ENCODE measurements at regions not wholly inside any gene's neighbourhood (a gene's known extent, or its start where the extent isn't known, plus 50 kb on each side); places are given as distances from the start of the nearest gene placed in this dataset.

DNA sequence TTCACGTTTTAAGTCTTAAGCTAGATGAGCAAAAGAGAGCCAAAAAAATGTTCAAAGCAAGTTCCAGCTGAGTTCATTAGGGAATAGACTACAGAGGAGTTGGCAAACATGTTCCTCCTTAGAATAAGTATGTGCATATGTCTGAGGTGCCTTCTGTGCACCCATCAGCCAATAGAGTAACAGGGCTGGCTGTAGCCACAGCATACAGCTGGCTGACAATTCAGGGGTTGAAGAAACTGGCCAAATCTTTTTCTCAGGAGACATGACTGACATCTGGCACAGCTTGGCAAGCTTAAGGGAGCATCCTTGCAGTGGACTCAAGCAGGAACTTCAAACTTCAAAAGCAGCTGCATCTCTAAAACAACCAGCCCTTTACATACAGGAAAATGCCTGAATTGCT lies 414.8 kb upstream of the PCDH20 start:
- no peaks in the 10 kb centered on the region for H3K27me3 ChIP-seq
- H4K20me1 ChIP-seq: no peaks in the 10 kb centered on the region
- H3K4me3 ChIP-seq: no peak overlapping the region
- no peak for TF ChIP-seq Cebpa-rat (IDR thresholded peaks at IDR 0.05)
- H3K9me3 ChIP-seq: no peaks in the 10 kb centered on the region
- H3K4me2 ChIP-seq: no peak overlapping the region
- no peak overlapping the region for H3K27ac ChIP-seq
- no peaks in the 10 kb centered on the region for H3K36me3 ChIP-seq
- H3K4me1 ChIP-seq: peaks cover 7% of the 10 kb centered on the region; the same call in 1 of the 2 replicates
- no peak overlapping the region for H3K9ac ChIP-seq

DNA sequence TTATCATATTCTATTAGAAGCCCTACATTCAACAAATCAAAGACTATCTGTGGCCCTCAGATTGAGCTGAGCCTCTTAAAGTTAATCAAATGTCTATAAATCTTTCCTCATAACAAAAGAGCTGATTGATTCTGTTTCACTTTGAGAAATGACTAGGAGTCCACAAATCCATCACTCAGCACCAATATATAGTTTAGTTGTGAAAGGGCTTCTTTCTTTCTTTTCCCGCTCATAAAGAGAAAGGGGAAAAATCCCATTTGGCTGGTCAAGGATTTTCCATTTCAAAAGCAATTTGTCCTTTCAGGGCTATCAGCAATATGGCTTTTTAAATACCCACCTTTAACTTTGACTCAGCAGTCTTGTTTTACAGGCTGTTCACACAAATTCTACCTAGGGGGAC lies 408.5 kb upstream of the PCDH20 start:
- Histone ChIP-seq H3K4me1 (peaks cover under 1% of the 10 kb centered on the region; the same call in 1 of the 2 replicates), H3K9ac (no peak overlapping the region), H3K27me3 (no peaks in the 10 kb centered on the region), H3K4me2 (no peak overlapping the region), H3K27ac (no peak overlapping the region), H4K20me1 (no peaks in the 10 kb centered on the region), H3K4me3 (no peak overlapping the region), H3K9me3 (no peaks in the 10 kb centered on the region), H3K36me3 (no peaks in the 10 kb centered on the region)
- no peak for TF ChIP-seq Cebpa-rat (IDR thresholded peaks at IDR 0.05)

DNA sequence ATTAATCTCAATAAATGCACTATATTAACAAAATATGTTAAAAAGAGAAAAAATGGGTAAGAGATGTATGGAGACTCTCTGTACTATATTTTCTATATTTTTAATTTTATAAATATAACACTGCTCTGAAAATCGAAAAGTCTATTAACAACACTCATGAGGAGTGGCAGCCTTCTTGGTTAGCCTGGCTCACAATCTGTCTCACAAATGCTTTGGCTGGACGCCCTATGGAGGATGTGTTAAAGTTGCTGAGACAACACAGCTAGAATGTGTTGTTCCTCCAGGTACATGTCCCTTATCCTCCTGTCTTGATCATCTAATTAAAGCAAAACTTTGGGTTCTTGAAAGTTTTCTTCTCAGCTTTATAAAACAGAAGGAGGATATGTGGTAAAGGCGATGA lies 396.6 kb upstream of the PCDH20 start:
- H4K20me1 ChIP-seq: no peaks in the 10 kb centered on the region
- no peak for TF ChIP-seq Cebpa-rat (IDR thresholded peaks at IDR 0.05)
- H3K4me3 ChIP-seq: no peak overlapping the region
- H3K9ac ChIP-seq: no peak overlapping the region
- H3K9me3 ChIP-seq: no peaks in the 10 kb centered on the region
- H3K27me3 ChIP-seq: no peaks in the 10 kb centered on the region
- no peak overlapping the region for H3K4me2 ChIP-seq
- H3K4me1 ChIP-seq: no peaks in the 10 kb centered on the region
- no peaks in the 10 kb centered on the region for H3K36me3 ChIP-seq
- no peak overlapping the region for H3K27ac ChIP-seq

DNA sequence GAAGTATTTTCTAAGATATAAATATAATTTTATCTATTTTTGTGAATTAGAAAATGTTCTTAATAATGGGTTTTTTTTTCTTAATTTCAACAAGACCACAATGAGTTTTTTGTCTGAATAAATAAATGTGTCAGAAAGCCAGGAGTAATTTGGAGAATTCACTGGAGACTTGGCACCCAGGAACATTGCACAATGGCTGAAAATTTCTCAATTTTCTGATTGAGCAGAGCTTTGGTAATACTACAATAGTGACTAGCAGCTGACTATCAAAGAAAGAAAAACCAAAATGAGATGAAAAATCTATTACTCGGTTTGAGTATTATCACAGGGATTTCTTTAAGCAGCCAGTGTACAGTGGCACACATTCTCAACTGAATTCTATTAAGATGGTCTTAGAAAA lies 394.4 kb upstream of the PCDH20 start:
- no peak for TF ChIP-seq Cebpa-rat (IDR thresholded peaks at IDR 0.05)
- Histone ChIP-seq H3K36me3 (no peaks in the 10 kb centered on the region), H3K4me3 (no peak overlapping the region), H3K27me3 (no peaks in the 10 kb centered on the region), H3K9ac (no peak overlapping the region), H4K20me1 (no peaks in the 10 kb centered on the region), H3K4me2 (no peak overlapping the region), H3K4me1 (no peaks in the 10 kb centered on the region), H3K9me3 (no peaks in the 10 kb centered on the region), H3K27ac (no peak overlapping the region)

DNA sequence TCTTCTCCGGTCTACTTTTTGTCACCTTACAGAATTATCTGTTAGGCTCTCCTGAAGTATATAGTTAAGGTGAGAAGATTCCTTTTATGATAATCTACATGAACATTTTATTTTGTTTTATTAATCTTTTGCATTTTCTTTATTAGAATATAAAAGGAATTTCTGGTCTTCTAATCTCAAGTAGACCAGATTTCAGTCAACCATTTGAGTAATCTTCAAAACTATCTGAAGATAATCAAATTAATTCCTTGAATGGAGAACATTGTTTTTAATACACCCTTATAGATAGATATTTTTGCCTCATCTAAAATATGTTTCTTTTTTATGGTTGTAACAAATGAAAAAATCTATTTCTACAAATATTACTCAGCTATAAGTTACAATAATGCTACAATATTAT lies 381.7 kb upstream of the PCDH20 start:
- TF ChIP-seq Cebpa-rat (IDR thresholded peaks at IDR 0.05): no peak
- Histone ChIP-seq H3K4me3 (no peak overlapping the region), H3K27me3 (no peaks in the 10 kb centered on the region), H3K4me1 (no peaks in the 10 kb centered on the region), H3K9me3 (no peaks in the 10 kb centered on the region), H3K9ac (no peak overlapping the region), H3K27ac (no peak overlapping the region), H3K4me2 (no peak overlapping the region), H3K36me3 (no peaks in the 10 kb centered on the region), H4K20me1 (no peaks in the 10 kb centered on the region)

DNA sequence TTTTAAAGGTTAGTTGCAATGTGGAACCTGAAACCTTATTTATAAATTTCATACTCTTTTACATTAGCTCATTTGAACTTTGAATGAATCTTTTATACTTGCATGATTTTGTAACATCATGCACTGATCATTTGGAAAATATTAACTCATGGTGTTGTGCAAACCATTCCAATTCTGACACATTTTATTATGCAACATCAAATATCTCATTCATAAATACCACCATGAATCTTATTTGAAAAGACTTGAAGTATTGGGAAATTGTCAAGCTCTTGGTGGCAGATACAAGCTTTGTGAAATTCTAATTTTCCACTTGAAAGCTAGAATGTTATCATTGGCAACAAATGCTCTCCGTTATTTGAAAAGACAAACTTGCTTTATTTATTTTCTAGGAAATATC lies 379.9 kb upstream of the PCDH20 start:
- TF ChIP-seq Cebpa-rat (IDR thresholded peaks at IDR 0.05): no peak
- Histone ChIP-seq H3K27me3 (no peaks in the 10 kb centered on the region), H3K4me2 (no peak overlapping the region), H3K27ac (no peak overlapping the region), H3K4me1 (no peaks in the 10 kb centered on the region), H3K36me3 (no peaks in the 10 kb centered on the region), H3K9ac (no peak overlapping the region), H3K4me3 (no peak overlapping the region), H4K20me1 (no peaks in the 10 kb centered on the region), H3K9me3 (no peaks in the 10 kb centered on the region)

DNA sequence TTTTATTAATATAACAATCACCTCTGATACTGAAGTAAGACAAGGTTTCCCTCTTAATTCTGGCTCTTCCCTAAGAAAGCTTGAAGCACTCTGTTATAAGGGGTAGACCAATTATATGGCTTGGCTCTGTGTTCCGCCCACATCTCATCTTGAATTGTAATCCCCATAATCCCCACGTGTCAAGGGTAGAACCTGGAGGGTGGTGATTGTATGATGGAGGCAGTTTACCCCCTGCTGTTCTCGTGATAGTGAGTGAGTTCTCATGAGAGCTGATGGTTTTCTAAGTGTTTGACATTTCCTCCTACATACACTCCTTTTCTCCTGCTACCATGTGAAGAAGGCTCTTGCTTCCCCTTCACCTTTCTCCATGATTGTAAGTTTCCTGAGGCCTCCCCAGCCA lies 363.8 kb upstream of the PCDH20 start:
- no peak overlapping the region for H3K27ac ChIP-seq
- no peak overlapping the region for H3K9ac ChIP-seq
- no peak overlapping the region for H3K4me2 ChIP-seq
- H4K20me1 ChIP-seq: no peaks in the 10 kb centered on the region
- TF ChIP-seq Cebpa-rat (IDR thresholded peaks at IDR 0.05): no peak
- H3K27me3 ChIP-seq: no peaks in the 10 kb centered on the region
- no peaks in the 10 kb centered on the region for H3K36me3 ChIP-seq
- H3K4me1 ChIP-seq: no peaks in the 10 kb centered on the region
- H3K4me3 ChIP-seq: no peak overlapping the region
- H3K9me3 ChIP-seq: no peaks in the 10 kb centered on the region

DNA sequence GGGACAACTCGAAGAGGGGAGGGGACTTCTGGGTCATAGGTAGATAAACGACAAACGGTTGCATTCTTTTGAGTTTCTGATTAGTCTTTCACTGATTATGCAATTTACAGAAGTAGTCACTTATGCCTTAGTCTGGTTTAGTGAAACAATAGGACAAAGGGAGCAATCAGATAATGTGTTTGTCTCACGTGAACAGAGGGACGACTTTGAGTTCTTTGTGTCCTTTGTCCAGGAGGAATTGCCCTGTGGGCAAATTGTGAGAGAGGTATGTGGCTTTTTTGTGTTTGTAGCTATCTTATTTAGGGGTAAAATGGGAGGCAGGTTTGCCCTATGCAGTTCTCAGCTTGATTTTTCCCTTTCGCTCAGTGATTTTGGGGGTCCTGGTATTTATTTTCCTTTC lies 362.9 kb upstream of the PCDH20 start:
- no peak for TF ChIP-seq Cebpa-rat (IDR thresholded peaks at IDR 0.05)
- H3K9ac ChIP-seq: no peak overlapping the region
- no peaks in the 10 kb centered on the region for H3K4me1 ChIP-seq
- no peaks in the 10 kb centered on the region for H3K27me3 ChIP-seq
- H3K27ac ChIP-seq: no peak overlapping the region
- no peaks in the 10 kb centered on the region for H4K20me1 ChIP-seq
- no peak overlapping the region for H3K4me2 ChIP-seq
- no peak overlapping the region for H3K4me3 ChIP-seq
- H3K9me3 ChIP-seq: no peaks in the 10 kb centered on the region
- H3K36me3 ChIP-seq: no peaks in the 10 kb centered on the region

DNA sequence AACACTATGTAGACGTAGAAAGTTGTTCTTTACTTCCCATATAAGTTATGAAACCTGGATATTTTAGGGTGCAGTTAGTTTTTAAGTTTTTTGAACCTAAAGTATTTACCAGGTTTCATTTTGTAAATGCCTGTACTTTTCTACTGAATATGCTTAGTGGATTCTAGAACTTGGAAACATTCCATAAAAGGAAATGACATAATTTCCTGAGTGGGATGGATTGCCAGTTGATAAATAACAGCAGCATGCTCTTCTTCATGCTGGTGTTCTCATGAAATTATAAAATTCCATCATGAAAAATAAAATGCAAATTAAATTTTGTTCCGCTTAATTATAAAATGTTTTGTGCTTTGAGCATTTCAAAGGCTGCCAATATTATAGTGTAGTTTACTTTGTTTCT lies 362.2 kb upstream of the PCDH20 start:
- Histone ChIP-seq H3K4me1 (no peaks in the 10 kb centered on the region), H3K9me3 (no peaks in the 10 kb centered on the region), H3K4me2 (no peak overlapping the region), H3K4me3 (no peak overlapping the region), H3K9ac (no peak overlapping the region), H3K27ac (no peak overlapping the region), H3K36me3 (no peaks in the 10 kb centered on the region), H4K20me1 (no peaks in the 10 kb centered on the region), H3K27me3 (no peaks in the 10 kb centered on the region)
- TF ChIP-seq Cebpa-rat (IDR thresholded peaks at IDR 0.05): no peak

DNA sequence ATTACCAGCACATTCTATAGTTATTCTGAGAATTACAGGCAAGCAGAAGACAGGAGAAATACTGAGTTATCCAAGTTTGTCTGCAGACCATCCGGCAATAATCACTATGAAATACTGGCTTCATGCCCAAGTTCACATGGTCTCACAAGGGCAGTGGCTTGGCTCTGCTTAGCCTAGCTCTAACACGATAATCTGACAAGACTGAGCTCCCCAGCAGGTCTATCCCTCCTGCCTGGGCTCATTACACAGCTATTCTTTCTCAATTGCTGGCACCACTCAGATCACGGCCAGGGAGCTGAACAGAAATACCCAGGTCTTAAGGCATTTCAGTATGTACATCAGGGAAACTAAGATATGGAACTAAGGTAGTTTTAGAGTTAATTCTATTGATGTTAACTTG lies 361.6 kb upstream of the PCDH20 start:
- Histone ChIP-seq H3K4me2 (no peak overlapping the region), H3K27me3 (no peaks in the 10 kb centered on the region), H3K4me1 (no peaks in the 10 kb centered on the region), H3K9me3 (no peaks in the 10 kb centered on the region), H3K36me3 (no peaks in the 10 kb centered on the region), H4K20me1 (no peaks in the 10 kb centered on the region), H3K9ac (no peak overlapping the region), H3K27ac (no peak overlapping the region), H3K4me3 (no peak overlapping the region)
- no peak for TF ChIP-seq Cebpa-rat (IDR thresholded peaks at IDR 0.05)

DNA sequence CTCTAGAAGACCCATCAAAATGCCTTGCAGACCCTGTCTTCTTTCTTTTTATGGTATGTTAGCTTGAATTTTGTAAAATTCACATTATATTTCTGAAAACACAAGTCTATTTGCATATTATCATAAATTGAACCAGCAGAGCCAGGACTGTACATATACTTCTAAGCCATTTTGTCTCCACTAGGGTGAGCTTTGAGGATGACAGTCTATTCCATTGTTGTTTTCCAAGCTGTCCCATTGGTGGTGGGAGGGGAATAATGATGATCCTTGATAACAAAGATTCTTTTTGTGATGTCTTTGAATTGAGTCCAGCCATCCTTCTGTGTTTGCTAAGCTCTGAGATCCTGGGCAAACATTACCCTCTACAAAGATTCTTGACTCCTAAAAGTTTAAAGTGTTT lies 359.3 kb upstream of the PCDH20 start:
- H3K9me3 ChIP-seq: no peaks in the 10 kb centered on the region
- H3K4me2 ChIP-seq: no peak overlapping the region
- no peak overlapping the region for H3K4me3 ChIP-seq
- H3K36me3 ChIP-seq: no peaks in the 10 kb centered on the region
- H4K20me1 ChIP-seq: no peaks in the 10 kb centered on the region
- H3K9ac ChIP-seq: no peak overlapping the region
- no peaks in the 10 kb centered on the region for H3K27me3 ChIP-seq
- TF ChIP-seq Cebpa-rat (IDR thresholded peaks at IDR 0.05): no peak
- H3K27ac ChIP-seq: no peak overlapping the region
- no peaks in the 10 kb centered on the region for H3K4me1 ChIP-seq

Data from BLaER1 (cell line).